HG03060 (cell line): ENCODE measurements at regions not wholly inside any gene's neighbourhood (a gene's known extent, or its start where the extent isn't known, plus 50 kb on each side); places are given as distances from the start of the nearest gene placed in this dataset.
"Not testable (repeated sequence)": the region's sequence is repeated elsewhere in the genome, so short reads cannot be mapped to it uniquely, and the experiment has no call there.

ENCODE experiments used
- ATAC-seq: cut with Tn5 transposase; IDR thresholded peaks from one replicate; pipeline ENCODE4 v1.9.1; 2021; ENCODE audit warnings: low read depth, moderate number of reproducible peaks; ENCODE audit not compliant: unreplicated experiment

- ATAC-seq: no peak
Observed at GRCh38 chr5:85357309-85357708, 972.6 kb upstream of the EDIL3 start.

GRCh38 chr5:85375525-85375924, 990.8 kb upstream of the EDIL3 start:
- no peak for ATAC-seq

- ATAC-seq: no peak
Observed at GRCh38 chr5:85388770-85389169, 1004.1 kb upstream of the EDIL3 start.

GRCh38 chr5:85392309-85392708, 1007.6 kb upstream of the EDIL3 start:
- ATAC-seq: not testable (repeated sequence)

GRCh38 chr5:85395526-85395925, 1010.8 kb upstream of the EDIL3 start:
- ATAC-seq: no peak

GRCh38 chr5:85397451-85397850, 1012.8 kb upstream of the EDIL3 start:
- ATAC-seq: no peak

GRCh38 chr5:85428426-85428934, 1043.8 kb upstream of the EDIL3 start:
- no peak for ATAC-seq

GRCh38 chr5:85431726-85432125, 1047.0 kb upstream of the EDIL3 start:
- ATAC-seq: not testable (repeated sequence)

GRCh38 chr5:85441156-85441555, 1056.5 kb upstream of the EDIL3 start:
- ATAC-seq: no peak

- no peak for ATAC-seq
Observed at GRCh38 chr5:85441853-85442252, 1057.2 kb upstream of the EDIL3 start.

- ATAC-seq: no peak
Observed at GRCh38 chr5:85452322-85453025, 1067.8 kb upstream of the EDIL3 start.

- no peak for ATAC-seq
Observed at GRCh38 chr5:85453026-85453349, 1068.3 kb upstream of the EDIL3 start.

- no peak for ATAC-seq
Observed at GRCh38 chr5:85458319-85458718, 1073.6 kb upstream of the EDIL3 start.

GRCh38 chr5:85462957-85463356, 1078.3 kb upstream of the EDIL3 start:
- no peak for ATAC-seq

- no peak for ATAC-seq
Observed at GRCh38 chr5:85466423-85466822, 1081.7 kb upstream of the EDIL3 start.

GRCh38 chr5:85472749-85473148, 1088.1 kb upstream of the EDIL3 start:
- ATAC-seq: no peak

GRCh38 chr5:85475151-85475550, 1090.5 kb upstream of the EDIL3 start:
- not testable (repeated sequence) for ATAC-seq

GRCh38 chr5:85476617-85477016, 1091.9 kb upstream of the EDIL3 start:
- no peak for ATAC-seq

- ATAC-seq: no peak
Observed at GRCh38 chr5:85479849-85480248, 1095.2 kb upstream of the EDIL3 start.

GRCh38 chr5:85484982-85485574, 1100.4 kb upstream of the EDIL3 start:
- no peak for ATAC-seq

GRCh38 chr5:85488295-85488694, 1103.6 kb upstream of the EDIL3 start:
- no peak for ATAC-seq

GRCh38 chr5:85500869-85501268, 1116.2 kb upstream of the EDIL3 start:
- ATAC-seq: no peak
